ENCODE measurements at regions not wholly inside any gene's neighbourhood (a gene's known extent, or its start where the extent isn't known, plus 50 kb on each side); places are given as distances from the start of the nearest gene placed in this dataset.

- no peak for TF ChIP-seq EZH2 (IDR thresholded peaks at IDR 0.05; ENCODE audit: insufficient read depth, low read length)
- TF ChIP-seq, protein P1, sequence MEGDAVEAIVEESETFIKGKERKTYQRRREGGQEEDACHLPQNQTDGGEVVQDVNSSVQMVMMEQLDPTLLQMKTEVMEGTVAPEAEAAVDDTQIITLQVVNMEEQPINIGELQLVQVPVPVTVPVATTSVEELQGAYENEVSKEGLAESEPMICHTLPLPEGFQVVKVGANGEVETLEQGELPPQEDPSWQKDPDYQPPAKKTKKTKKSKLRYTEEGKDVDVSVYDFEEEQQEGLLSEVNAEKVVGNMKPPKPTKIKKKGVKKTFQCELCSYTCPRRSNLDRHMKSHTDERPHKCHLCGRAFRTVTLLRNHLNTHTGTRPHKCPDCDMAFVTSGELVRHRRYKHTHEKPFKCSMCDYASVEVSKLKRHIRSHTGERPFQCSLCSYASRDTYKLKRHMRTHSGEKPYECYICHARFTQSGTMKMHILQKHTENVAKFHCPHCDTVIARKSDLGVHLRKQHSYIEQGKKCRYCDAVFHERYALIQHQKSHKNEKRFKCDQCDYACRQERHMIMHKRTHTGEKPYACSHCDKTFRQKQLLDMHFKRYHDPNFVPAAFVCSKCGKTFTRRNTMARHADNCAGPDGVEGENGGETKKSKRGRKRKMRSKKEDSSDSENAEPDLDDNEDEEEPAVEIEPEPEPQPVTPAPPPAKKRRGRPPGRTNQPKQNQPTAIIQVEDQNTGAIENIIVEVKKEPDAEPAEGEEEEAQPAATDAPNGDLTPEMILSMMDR (IDR thresholded peaks at IDR 0.05; ENCODE audit: insufficient read depth, low read depth, low read length) = no peak
- Histone ChIP-seq H3K27me3 (ENCODE audit: insufficient read depth, low read length) (no peaks in the 10 kb centered on the region), H3K27ac (ENCODE audit: low read depth, low read length) (no peak overlapping the region), H3K4me2 (ENCODE audit: low read length) (no peak overlapping the region), H3K9ac (ENCODE audit: low read length) (no peak overlapping the region), H3K9me3 (ENCODE audit: insufficient read depth, low read depth, low read length) (no peaks in the 10 kb centered on the region), H3K4me3 (ENCODE audit: insufficient read depth, low read depth, low read length) (no peak overlapping the region), H2AFZ (ENCODE audit: low read depth, low read length) (no peak overlapping the region), H3K79me2 (ENCODE audit: insufficient read depth, low read length) (no peaks in the 10 kb centered on the region), H3K36me3 (ENCODE audit: insufficient read depth, low read length) (no peaks in the 10 kb centered on the region), H4K20me1 (ENCODE audit: insufficient read depth, low read length) (no peaks in the 10 kb centered on the region), H3K4me1 (ENCODE audit: insufficient read depth, low read length) (no peaks in the 10 kb centered on the region)
- H3K4me3 Mint-ChIP-seq (ENCODE audit: unreplicated experiment) = no peak overlapping the region
- DNase-seq (ENCODE audit: low read depth) = no peak
- no peaks in the 10 kb centered on the region for H3K9me3 Mint-ChIP-seq (ENCODE audit: unreplicated experiment)
- no peaks in the 10 kb centered on the region for H3K36me3 Mint-ChIP-seq (ENCODE audit: low read depth, unreplicated experiment)
- no peak for FAIRE-seq
- H3K27me3 Mint-ChIP-seq (ENCODE audit: low read depth, unreplicated experiment) = no peaks in the 10 kb centered on the region
- no peak overlapping the region for H3K27ac Mint-ChIP-seq (ENCODE audit: unreplicated experiment)
- H3K4me1 Mint-ChIP-seq (ENCODE audit: low read depth, unreplicated experiment) = peaks cover 5% of the 10 kb centered on the region
Observed at GRCh38 chr10:89093728-89094127, 103.1 kb downstream of the FAS start.

DNA sequence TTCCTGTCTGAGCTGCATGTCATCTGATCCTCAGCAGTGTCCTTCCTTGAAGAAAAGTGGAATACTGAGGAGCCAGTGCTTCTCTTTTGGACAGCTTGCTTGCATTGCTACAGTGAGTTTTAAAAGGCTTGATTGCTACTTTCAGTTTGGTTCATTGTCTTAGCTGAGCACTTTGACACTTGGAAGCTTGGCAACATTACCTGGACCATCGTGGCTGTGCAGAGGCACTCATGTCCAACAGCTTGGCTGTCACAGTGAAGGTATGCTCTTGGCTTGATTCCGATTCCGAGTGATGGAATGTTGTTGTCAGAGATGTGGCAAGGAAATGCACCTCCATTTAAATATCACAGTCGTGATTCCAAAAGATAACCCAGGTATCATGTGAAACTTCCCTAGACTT lies 102.4 kb downstream of the FAS start:
- no peak overlapping the region for H3K27ac Mint-ChIP-seq (ENCODE audit: unreplicated experiment)

DNA sequence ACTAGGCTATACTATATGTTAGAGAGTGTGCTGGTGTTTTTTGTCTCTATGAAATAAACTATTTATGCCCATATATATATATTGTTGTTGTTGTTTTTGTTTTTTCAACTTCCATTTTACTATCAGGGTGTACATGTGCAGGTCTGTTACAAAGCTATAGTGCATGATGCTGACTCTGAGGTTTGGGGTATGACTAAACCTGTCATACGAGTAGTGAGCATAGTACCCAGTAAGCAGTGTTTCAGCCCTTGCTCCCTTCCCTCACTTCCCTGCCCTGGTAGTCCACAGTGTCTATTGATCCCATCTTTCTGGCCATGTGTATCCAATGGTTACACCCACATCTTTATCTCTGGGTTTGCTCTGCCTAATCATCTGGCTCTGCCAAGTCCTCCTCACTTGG lies 101.8 kb downstream of the FAS start:
- Histone ChIP-seq H3K4me3 (ENCODE audit: insufficient read depth, low read depth, low read length) (no peak overlapping the region), H3K4me2 (ENCODE audit: low read length) (no peak overlapping the region), H3K27me3 (ENCODE audit: insufficient read depth, low read length) (no peaks in the 10 kb centered on the region), H3K9me3 (ENCODE audit: insufficient read depth, low read depth, low read length) (no peaks in the 10 kb centered on the region), H2AFZ (ENCODE audit: low read depth, low read length) (no peak overlapping the region), H3K36me3 (ENCODE audit: insufficient read depth, low read length) (no peaks in the 10 kb centered on the region), H3K27ac (ENCODE audit: low read depth, low read length) (no peak overlapping the region), H3K79me2 (ENCODE audit: insufficient read depth, low read length) (no peaks in the 10 kb centered on the region), H3K9ac (ENCODE audit: low read length) (no peak overlapping the region), H4K20me1 (ENCODE audit: insufficient read depth, low read length) (no peaks in the 10 kb centered on the region), H3K4me1 (ENCODE audit: insufficient read depth, low read length) (no peaks in the 10 kb centered on the region)
- no peak for FAIRE-seq
- Mint-ChIP-seq H3K27me3 (ENCODE audit: low read depth, unreplicated experiment) (no peaks in the 10 kb centered on the region), H3K27ac (ENCODE audit: unreplicated experiment) (no peak overlapping the region), H3K9me3 (ENCODE audit: unreplicated experiment) (no peaks in the 10 kb centered on the region), H3K4me1 (ENCODE audit: low read depth, unreplicated experiment) (peaks cover 5% of the 10 kb centered on the region), H3K36me3 (ENCODE audit: low read depth, unreplicated experiment) (no peaks in the 10 kb centered on the region), H3K4me3 (ENCODE audit: unreplicated experiment) (no peak overlapping the region)
- TF ChIP-seq, protein P1 (IDR thresholded peaks at IDR 0.05; ENCODE audit: insufficient read depth, low read depth, low read length) = no peak
- TF ChIP-seq EZH2 (IDR thresholded peaks at IDR 0.05; ENCODE audit: insufficient read depth, low read length) = no peak
- DNase-seq (ENCODE audit: low read depth) = no peak

More for the DNA sequence above, 102.4 kb downstream of the FAS start:
- no peaks in the 10 kb centered on the region for H3K27me3 ChIP-seq (ENCODE audit: insufficient read depth, low read length)
- no peak overlapping the region for H3K4me3 ChIP-seq (ENCODE audit: insufficient read depth, low read depth, low read length)
- no peak overlapping the region for H3K27ac ChIP-seq (ENCODE audit: low read depth, low read length)
- no peaks in the 10 kb centered on the region for H3K9me3 ChIP-seq (ENCODE audit: insufficient read depth, low read depth, low read length)
- no peaks in the 10 kb centered on the region for H3K4me1 ChIP-seq (ENCODE audit: insufficient read depth, low read length)
- TF ChIP-seq, protein P1 (IDR thresholded peaks at IDR 0.05; ENCODE audit: insufficient read depth, low read depth, low read length) = no peak
- no peak for TF ChIP-seq EZH2 (IDR thresholded peaks at IDR 0.05; ENCODE audit: insufficient read depth, low read length)
- no peak overlapping the region for H3K4me2 ChIP-seq (ENCODE audit: low read length)
- Mint-ChIP-seq H3K4me3 (ENCODE audit: unreplicated experiment) (no peak overlapping the region), H3K9me3 (ENCODE audit: unreplicated experiment) (no peaks in the 10 kb centered on the region), H3K27me3 (ENCODE audit: low read depth, unreplicated experiment) (no peaks in the 10 kb centered on the region), H3K36me3 (ENCODE audit: low read depth, unreplicated experiment) (no peaks in the 10 kb centered on the region), H3K4me1 (ENCODE audit: low read depth, unreplicated experiment) (peaks cover 5% of the 10 kb centered on the region)
- H2AFZ ChIP-seq (ENCODE audit: low read depth, low read length) = no peak overlapping the region
- H3K36me3 ChIP-seq (ENCODE audit: insufficient read depth, low read length) = no peaks in the 10 kb centered on the region
- H4K20me1 ChIP-seq (ENCODE audit: insufficient read depth, low read length) = no peaks in the 10 kb centered on the region
- no peaks in the 10 kb centered on the region for H3K79me2 ChIP-seq (ENCODE audit: insufficient read depth, low read length)
- no peak overlapping the region for H3K9ac ChIP-seq (ENCODE audit: low read length)
- FAIRE-seq (no peak), DNase-seq (ENCODE audit: low read depth) (no peak)

Measured in astrocyte (in vitro differentiated cells and primary cell).